ENCODE measurements at regions not wholly inside any gene's neighbourhood (a gene's known extent, or its start where the extent isn't known, plus 50 kb on each side); places are given as distances from the start of the nearest gene placed in this dataset.

DNA sequence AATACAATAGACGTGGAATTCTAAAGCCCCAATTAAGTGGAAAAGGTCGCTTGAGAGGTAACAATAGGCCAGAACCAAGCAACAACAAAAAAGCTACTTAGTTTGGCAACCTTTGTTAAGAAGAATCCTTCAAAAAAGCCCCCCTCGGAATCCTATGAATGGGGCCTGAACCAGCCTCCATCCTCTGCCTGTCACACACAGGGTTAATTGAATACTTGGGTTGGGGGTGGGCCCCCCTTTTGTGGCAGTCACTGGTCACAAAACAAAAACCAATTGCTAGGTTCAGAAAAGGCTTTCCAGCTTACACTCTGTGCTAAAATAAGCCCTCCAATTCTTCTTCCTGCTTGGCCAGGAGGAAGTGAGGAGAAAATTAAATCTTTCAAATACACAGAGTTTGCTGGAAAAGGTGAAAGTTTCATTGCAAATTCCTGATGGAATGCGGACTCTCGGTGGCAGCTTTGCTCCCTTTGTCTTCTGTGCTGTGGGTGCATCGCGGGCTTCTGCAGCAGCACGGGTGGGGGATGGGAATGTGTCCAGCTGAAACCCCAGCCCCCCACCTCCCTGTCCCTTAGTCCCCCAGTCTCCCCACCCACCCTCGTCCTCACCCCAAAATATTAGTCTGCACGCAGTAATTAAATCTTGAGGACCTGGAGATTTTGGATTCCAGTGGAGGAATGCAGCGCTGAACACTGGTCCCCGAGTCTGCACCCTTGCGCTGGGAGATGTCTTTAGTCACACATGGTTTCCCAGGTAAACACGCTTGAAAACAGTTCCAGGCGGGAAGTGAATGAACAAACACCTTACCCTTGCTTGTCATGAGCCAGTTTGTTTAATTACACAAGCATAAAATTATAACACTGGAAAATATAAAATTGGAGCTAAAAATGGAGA is 254.3 kb downstream of the SOX11 start:
- ATAC-seq = no peak
- TF ChIP-seq ZFP3 (CRISPR knock-in tag; IDR thresholded peaks at IDR 0.05) (no peak), ZNF8 (CRISPR knock-in tag; IDR thresholded peaks at IDR 0.05) (no peak), TCF4 (CRISPR knock-in tag; IDR thresholded peaks at IDR 0.05; ENCODE audit: borderline replicate concordance) (no peak), SNAI2 (CRISPR knock-in tag; IDR thresholded peaks at IDR 0.05) (no peak), ISL1 (CRISPR knock-in tag; IDR thresholded peaks at IDR 0.05) (no peak), ARNTL (CRISPR knock-in tag; IDR thresholded peaks at IDR 0.05; ENCODE audit: borderline replicate concordance, low read depth) (no peak), ZFP30 (CRISPR knock-in tag; IDR thresholded peaks at IDR 0.05) (no peak), ZNF70 (CRISPR knock-in tag; IDR thresholded peaks at IDR 0.05) (no peak), ZNF565 (CRISPR knock-in tag; conservative IDR thresholded peaks at IDR 0.05; ENCODE audit: low read depth) (no peak), GLIS3 (CRISPR knock-in tag; IDR thresholded peaks at IDR 0.05) (no peak), BACH2 (CRISPR knock-in tag; IDR thresholded peaks at IDR 0.05; ENCODE audit: borderline replicate concordance) (no peak)
- TF ChIP-seq, protein P1, sequence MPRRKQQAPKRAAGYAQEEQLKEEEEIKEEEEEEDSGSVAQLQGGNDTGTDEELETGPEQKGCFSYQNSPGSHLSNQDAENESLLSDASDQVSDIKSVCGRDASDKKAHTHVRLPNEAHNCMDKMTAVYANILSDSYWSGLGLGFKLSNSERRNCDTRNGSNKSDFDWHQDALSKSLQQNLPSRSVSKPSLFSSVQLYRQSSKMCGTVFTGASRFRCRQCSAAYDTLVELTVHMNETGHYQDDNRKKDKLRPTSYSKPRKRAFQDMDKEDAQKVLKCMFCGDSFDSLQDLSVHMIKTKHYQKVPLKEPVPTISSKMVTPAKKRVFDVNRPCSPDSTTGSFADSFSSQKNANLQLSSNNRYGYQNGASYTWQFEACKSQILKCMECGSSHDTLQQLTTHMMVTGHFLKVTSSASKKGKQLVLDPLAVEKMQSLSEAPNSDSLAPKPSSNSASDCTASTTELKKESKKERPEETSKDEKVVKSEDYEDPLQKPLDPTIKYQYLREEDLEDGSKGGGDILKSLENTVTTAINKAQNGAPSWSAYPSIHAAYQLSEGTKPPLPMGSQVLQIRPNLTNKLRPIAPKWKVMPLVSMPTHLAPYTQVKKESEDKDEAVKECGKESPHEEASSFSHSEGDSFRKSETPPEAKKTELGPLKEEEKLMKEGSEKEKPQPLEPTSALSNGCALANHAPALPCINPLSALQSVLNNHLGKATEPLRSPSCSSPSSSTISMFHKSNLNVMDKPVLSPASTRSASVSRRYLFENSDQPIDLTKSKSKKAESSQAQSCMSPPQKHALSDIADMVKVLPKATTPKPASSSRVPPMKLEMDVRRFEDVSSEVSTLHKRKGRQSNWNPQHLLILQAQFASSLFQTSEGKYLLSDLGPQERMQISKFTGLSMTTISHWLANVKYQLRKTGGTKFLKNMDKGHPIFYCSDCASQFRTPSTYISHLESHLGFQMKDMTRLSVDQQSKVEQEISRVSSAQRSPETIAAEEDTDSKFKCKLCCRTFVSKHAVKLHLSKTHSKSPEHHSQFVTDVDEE (CRISPR knock-in tag; IDR thresholded peaks at IDR 0.05) = no peak
- TF ChIP-seq, protein P2, sequence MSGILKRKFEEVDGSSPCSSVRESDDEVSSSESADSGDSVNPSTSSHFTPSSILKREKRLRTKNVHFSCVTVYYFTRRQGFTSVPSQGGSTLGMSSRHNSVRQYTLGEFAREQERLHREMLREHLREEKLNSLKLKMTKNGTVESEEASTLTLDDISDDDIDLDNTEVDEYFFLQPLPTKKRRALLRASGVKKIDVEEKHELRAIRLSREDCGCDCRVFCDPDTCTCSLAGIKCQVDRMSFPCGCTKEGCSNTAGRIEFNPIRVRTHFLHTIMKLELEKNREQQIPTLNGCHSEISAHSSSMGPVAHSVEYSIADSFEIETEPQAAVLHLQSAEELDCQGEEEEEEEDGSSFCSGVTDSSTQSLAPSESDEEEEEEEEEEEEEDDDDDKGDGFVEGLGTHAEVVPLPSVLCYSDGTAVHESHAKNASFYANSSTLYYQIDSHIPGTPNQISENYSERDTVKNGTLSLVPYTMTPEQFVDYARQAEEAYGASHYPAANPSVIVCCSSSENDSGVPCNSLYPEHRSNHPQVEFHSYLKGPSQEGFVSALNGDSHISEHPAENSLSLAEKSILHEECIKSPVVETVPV (CRISPR knock-in tag; IDR thresholded peaks at IDR 0.05) = no peak
- TF ChIP-seq, protein P3, sequence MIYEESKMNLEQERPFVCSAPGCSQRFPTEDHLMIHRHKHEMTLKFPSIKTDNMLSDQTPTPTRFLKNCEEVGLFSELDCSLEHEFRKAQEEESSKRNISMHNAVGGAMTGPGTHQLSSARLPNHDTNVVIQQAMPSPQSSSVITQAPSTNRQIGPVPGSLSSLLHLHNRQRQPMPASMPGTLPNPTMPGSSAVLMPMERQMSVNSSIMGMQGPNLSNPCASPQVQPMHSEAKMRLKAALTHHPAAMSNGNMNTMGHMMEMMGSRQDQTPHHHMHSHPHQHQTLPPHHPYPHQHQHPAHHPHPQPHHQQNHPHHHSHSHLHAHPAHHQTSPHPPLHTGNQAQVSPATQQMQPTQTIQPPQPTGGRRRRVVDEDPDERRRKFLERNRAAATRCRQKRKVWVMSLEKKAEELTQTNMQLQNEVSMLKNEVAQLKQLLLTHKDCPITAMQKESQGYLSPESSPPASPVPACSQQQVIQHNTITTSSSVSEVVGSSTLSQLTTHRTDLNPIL (CRISPR knock-in tag; IDR thresholded peaks at IDR 0.05; ENCODE audit: low read depth) = no peak
- TF ChIP-seq, protein P4, sequence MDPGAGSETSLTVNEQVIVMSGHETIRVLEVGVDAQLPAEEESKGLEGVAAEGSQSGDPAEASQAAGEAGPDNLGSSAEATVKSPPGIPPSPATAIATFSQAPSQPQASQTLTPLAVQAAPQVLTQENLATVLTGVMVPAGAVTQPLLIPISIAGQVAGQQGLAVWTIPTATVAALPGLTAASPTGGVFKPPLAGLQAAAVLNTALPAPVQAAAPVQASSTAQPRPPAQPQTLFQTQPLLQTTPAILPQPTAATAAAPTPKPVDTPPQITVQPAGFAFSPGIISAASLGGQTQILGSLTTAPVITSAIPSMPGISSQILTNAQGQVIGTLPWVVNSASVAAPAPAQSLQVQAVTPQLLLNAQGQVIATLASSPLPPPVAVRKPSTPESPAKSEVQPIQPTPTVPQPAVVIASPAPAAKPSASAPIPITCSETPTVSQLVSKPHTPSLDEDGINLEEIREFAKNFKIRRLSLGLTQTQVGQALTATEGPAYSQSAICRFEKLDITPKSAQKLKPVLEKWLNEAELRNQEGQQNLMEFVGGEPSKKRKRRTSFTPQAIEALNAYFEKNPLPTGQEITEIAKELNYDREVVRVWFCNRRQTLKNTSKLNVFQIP (CRISPR knock-in tag; IDR thresholded peaks at IDR 0.05; ENCODE audit: borderline replicate concordance, low read depth) = no peak

DNA sequence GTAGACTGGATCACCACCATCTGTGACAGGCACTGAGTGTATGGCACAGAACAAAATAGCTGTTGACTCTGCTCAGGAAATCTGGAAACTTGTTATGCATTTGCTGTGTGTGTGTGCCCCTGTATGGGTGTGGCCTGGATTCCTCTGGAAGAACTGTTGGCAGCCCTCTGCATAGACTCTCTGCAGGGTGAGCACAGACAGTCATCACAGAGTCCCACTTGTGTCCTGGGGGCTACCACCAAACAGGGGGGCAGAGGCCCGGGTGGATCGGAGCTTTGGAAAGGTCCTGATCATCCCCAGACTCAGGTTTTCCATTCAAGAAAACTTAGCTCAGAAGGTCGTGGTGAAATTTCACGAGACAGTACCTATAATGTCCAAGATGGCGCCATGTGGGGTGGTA is 258.6 kb downstream of the SOX11 start:
- no peak for ATAC-seq
- no peak for TF ChIP-seq ZNF8 (CRISPR knock-in tag; IDR thresholded peaks at IDR 0.05)
- TF ChIP-seq ZC3H10 (CRISPR knock-in tag; IDR thresholded peaks at IDR 0.05) = no peak
- no peak for TF ChIP-seq TOX (CRISPR knock-in tag; IDR thresholded peaks at IDR 0.05; ENCODE audit: borderline replicate concordance)

DNA sequence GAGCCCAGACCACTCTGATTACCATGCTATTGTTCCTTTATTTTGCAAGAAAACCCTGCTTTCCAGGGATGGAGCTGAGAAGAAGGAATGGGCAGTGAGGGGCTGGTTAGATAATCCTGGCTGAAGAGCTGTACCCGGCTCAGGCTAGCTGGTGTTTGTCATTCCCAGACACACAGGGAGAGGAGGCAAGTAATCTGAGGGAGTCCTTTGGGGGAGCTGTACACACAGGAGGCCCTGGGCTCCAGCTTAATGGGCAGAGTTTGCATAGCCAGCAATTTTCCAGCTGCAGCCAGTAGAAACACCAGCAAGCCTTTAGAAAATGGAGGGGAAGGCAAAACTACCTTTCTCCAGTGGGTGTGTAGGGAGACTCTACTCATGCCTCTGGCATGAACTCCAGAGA is 259.3 kb downstream of the SOX11 start:
- TF ChIP-seq ZFP3 (CRISPR knock-in tag; IDR thresholded peaks at IDR 0.05) = no peak
- ATAC-seq = no peak

DNA sequence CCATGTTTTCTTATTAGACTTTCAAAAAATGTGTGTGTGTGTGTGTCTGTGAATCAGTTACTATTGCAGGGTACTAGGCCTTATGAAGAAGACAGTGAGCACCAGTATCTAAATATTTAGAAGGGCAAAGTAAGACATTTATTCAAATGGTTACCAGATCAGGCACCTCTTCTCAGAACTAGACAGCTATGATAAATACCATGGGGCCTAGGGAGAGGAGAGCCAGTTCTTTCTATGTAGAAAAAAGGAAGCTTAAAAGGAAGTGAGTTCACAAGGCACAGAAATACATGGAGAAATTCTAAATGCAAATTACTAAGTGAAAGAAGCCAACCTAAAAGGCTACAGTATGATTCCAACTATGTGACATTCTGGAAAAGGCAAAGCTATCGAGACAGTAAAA is 261.3 kb downstream of the SOX11 start:
- no peak for ATAC-seq
- TF ChIP-seq ZNF565 (CRISPR knock-in tag; conservative IDR thresholded peaks at IDR 0.05; ENCODE audit: low read depth) (no peak), ZNF70 (CRISPR knock-in tag; IDR thresholded peaks at IDR 0.05) (no peak), TOX (CRISPR knock-in tag; IDR thresholded peaks at IDR 0.05; ENCODE audit: borderline replicate concordance) (no peak), TCF4 (CRISPR knock-in tag; IDR thresholded peaks at IDR 0.05; ENCODE audit: borderline replicate concordance) (no peak), RARB (CRISPR knock-in tag; IDR thresholded peaks at IDR 0.05) (no peak), ZFP30 (CRISPR knock-in tag; IDR thresholded peaks at IDR 0.05) (no peak), ARNTL (CRISPR knock-in tag; IDR thresholded peaks at IDR 0.05; ENCODE audit: borderline replicate concordance, low read depth) (no peak), SNAI2 (CRISPR knock-in tag; IDR thresholded peaks at IDR 0.05) (no peak), GLIS3 (CRISPR knock-in tag; IDR thresholded peaks at IDR 0.05) (no peak), BACH2 (CRISPR knock-in tag; IDR thresholded peaks at IDR 0.05; ENCODE audit: borderline replicate concordance) (no peak), ISL1 (CRISPR knock-in tag; IDR thresholded peaks at IDR 0.05) (no peak), PPARA (CRISPR knock-in tag; IDR thresholded peaks at IDR 0.05; ENCODE audit: borderline replicate concordance) (no peak), ZC3H10 (CRISPR knock-in tag; IDR thresholded peaks at IDR 0.05) (no peak)
- TF ChIP-seq, protein P3 (CRISPR knock-in tag; IDR thresholded peaks at IDR 0.05; ENCODE audit: low read depth) = no peak
- TF ChIP-seq, protein P1 (CRISPR knock-in tag; IDR thresholded peaks at IDR 0.05) = no peak
- TF ChIP-seq, protein P5, sequence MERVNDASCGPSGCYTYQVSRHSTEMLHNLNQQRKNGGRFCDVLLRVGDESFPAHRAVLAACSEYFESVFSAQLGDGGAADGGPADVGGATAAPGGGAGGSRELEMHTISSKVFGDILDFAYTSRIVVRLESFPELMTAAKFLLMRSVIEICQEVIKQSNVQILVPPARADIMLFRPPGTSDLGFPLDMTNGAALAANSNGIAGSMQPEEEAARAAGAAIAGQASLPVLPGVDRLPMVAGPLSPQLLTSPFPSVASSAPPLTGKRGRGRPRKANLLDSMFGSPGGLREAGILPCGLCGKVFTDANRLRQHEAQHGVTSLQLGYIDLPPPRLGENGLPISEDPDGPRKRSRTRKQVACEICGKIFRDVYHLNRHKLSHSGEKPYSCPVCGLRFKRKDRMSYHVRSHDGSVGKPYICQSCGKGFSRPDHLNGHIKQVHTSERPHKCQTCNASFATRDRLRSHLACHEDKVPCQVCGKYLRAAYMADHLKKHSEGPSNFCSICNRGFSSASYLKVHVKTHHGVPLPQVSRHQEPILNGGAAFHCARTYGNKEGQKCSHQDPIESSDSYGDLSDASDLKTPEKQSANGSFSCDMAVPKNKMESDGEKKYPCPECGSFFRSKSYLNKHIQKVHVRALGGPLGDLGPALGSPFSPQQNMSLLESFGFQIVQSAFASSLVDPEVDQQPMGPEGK (CRISPR knock-in tag; IDR thresholded peaks at IDR 0.05; ENCODE audit: borderline replicate concordance) = no peak

Data from SK-N-SH treated with all-trans-retinoic acid at 6 μM for 48 hours (cell line).